ENCODE measurements at regions not wholly inside any gene's neighbourhood (a gene's known extent, or its start where the extent isn't known, plus 50 kb on each side); places are given as distances from the start of the nearest gene placed in this dataset.

- H3K36me3 ChIP-seq (ENCODE audit: control insufficient read depth in 3 of 3, insufficient read depth in 2 of 3, low read depth in 1 of 3, low read length in 3 of 3), result no peaks in the 10 kb centered on the region
- no peak for FAIRE-seq
- 81 to 89% (median 87%) methylated on average over 2 of the region's 2 CpGs for WGBS, 3 donors
These were observed 1764.3 kb downstream of the NCAM2 start for GRCh38 chr21:22762463-22762862.

DNA sequence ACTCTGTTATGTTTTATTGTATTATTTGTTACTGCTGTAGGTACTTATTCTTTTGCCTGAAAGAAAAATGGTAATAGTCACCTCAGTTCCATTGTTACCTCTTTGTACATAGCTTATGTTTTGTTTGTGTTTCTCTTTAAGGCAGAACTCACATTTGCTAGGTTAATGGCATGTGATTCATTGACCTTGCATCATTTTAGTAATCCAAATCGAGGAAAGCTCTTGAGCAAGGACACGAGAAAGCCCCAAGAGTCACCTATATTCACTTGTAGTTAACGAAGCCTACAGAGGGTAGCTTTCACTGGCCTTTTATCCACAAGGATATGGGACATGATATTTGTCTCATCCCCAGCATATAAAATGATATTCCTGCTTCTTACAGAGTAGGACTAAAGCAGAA is 1765.2 kb downstream of the NCAM2 start:
- H3K27ac ChIP-seq (ENCODE audit: low read depth in 1 of 3, low read length in 2 of 3), result no peak overlapping the region
- 49 to 54% (median 53%) methylated on average over 3 of the region's 3 CpGs for WGBS, 3 donors
- H3K9me3 ChIP-seq (ENCODE audit: control insufficient read depth in 2 of 2, insufficient read depth in 1 of 2, low read depth in 1 of 2, low read length in 1 of 2), result peaks cover 0 to 4% of the 10 kb centered on the region in 2 donors
- no peaks in the 10 kb centered on the region for H3K4me1 ChIP-seq (ENCODE audit: control insufficient read depth in 3 of 3, insufficient read depth in 2 of 3, low read depth in 1 of 3, low read length in 2 of 3)
- DNase-seq, result no peak
- no peak overlapping the region for H3K4me3 ChIP-seq (ENCODE audit: low read depth in 1 of 3, low read length in 3 of 3)
- no peaks in the 10 kb centered on the region for H3K27me3 ChIP-seq (ENCODE audit: control insufficient read depth in 3 of 3, insufficient read depth in 3 of 3, low read length in 3 of 3)
- no peaks in the 10 kb centered on the region for H3K36me3 ChIP-seq (ENCODE audit: control insufficient read depth in 3 of 3, insufficient read depth in 2 of 3, low read depth in 1 of 3, low read length in 3 of 3)
- FAIRE-seq, result no peak

More at GRCh38 chr21:22762463-22762862, 1764.3 kb downstream of the NCAM2 start:
- Histone ChIP-seq H3K27me3 (ENCODE audit: control insufficient read depth in 3 of 3, insufficient read depth in 3 of 3, low read length in 3 of 3) (no peaks in the 10 kb centered on the region), H3K4me1 (ENCODE audit: control insufficient read depth in 3 of 3, insufficient read depth in 2 of 3, low read depth in 1 of 3, low read length in 2 of 3) (no peaks in the 10 kb centered on the region), H3K4me3 (ENCODE audit: low read depth in 1 of 3, low read length in 3 of 3) (no peak overlapping the region), H3K27ac (ENCODE audit: low read depth in 1 of 3, low read length in 2 of 3) (no peak overlapping the region), H3K9me3 (ENCODE audit: control insufficient read depth in 2 of 2, insufficient read depth in 1 of 2, low read depth in 1 of 2, low read length in 1 of 2) (peaks cover 0 to 4% of the 10 kb centered on the region in 2 donors)
- DNase-seq, result no peak

DNA sequence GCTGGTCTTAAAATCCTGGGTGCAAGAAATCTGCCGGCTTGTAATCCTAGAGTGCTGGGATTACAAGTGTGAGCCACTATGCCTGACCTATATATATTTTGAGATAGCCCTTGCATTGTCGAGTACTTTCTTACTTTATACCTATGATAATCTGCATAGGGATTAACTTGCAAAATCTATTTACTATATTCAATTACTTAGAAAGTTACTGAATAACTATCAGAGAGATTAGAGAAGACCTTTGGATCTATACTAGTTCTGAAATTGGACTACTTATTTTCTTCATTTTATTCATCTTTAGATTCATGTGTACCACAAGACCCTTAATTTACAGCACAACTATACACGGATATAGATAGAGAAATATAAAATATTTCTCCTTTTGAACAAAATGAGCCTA is 1766.0 kb downstream of the NCAM2 start:
- Histone ChIP-seq H3K9me3 (ENCODE audit: control insufficient read depth in 2 of 2, insufficient read depth in 1 of 2, low read depth in 1 of 2, low read length in 1 of 2) (peaks cover 0 to 4% of the 10 kb centered on the region in 2 donors), H3K27ac (ENCODE audit: low read depth in 1 of 3, low read length in 2 of 3) (no peak overlapping the region), H3K27me3 (ENCODE audit: control insufficient read depth in 3 of 3, insufficient read depth in 3 of 3, low read length in 3 of 3) (no peaks in the 10 kb centered on the region), H3K4me1 (ENCODE audit: control insufficient read depth in 3 of 3, insufficient read depth in 2 of 3, low read depth in 1 of 3, low read length in 2 of 3) (no peaks in the 10 kb centered on the region), H3K4me3 (ENCODE audit: low read depth in 1 of 3, low read length in 3 of 3) (no peak overlapping the region), H3K36me3 (ENCODE audit: control insufficient read depth in 3 of 3, insufficient read depth in 2 of 3, low read depth in 1 of 3, low read length in 3 of 3) (no peaks in the 10 kb centered on the region)
- 12 to 58% (median 35%) methylated on average over 3 of the region's 3 CpGs for WGBS, 3 donors
- DNase-seq (peak; percentile 28 to 47), FAIRE-seq (no peak)

- no peaks in the 10 kb centered on the region for H3K36me3 ChIP-seq (ENCODE audit: control insufficient read depth in 3 of 3, insufficient read depth in 2 of 3, low read depth in 1 of 3, low read length in 3 of 3)
- WGBS, 3 donors, result 82 to 90% (median 83%) methylated on average over 2 of the region's 2 CpGs
These were observed 1793.2 kb downstream of the NCAM2 start for GRCh38 chr21:22791376-22791775.

GRCh38 chr21:22791986-22792560 is 1793.9 kb downstream of the NCAM2 start:
- no peak overlapping the region for H3K4me3 ChIP-seq (ENCODE audit: low read depth in 1 of 3, low read length in 3 of 3)
- no peaks in the 10 kb centered on the region for H3K4me1 ChIP-seq (ENCODE audit: control insufficient read depth in 3 of 3, insufficient read depth in 2 of 3, low read depth in 1 of 3, low read length in 2 of 3)
- no peaks in the 10 kb centered on the region for H3K27me3 ChIP-seq (ENCODE audit: control insufficient read depth in 3 of 3, insufficient read depth in 3 of 3, low read length in 3 of 3)
- 1 to 2% (median 2%) methylated on average over 3 of the region's 3 CpGs for WGBS, 3 donors
- no peaks in the 10 kb centered on the region for H3K36me3 ChIP-seq (ENCODE audit: control insufficient read depth in 3 of 3, insufficient read depth in 2 of 3, low read depth in 1 of 3, low read length in 3 of 3)
- no peak overlapping the region for H3K27ac ChIP-seq (ENCODE audit: low read depth in 1 of 3, low read length in 2 of 3)
- peak; percentile 43 to 61 for DNase-seq
- H3K9me3 ChIP-seq (ENCODE audit: control insufficient read depth in 2 of 2, insufficient read depth in 1 of 2, low read depth in 1 of 2, low read length in 1 of 2), result no peaks in the 10 kb centered on the region
- no peak for FAIRE-seq

More at GRCh38 chr21:22791376-22791775, 1793.2 kb downstream of the NCAM2 start:
- Histone ChIP-seq H3K27me3 (ENCODE audit: control insufficient read depth in 3 of 3, insufficient read depth in 3 of 3, low read length in 3 of 3) (no peaks in the 10 kb centered on the region), H3K4me3 (ENCODE audit: low read depth in 1 of 3, low read length in 3 of 3) (no peak overlapping the region), H3K4me1 (ENCODE audit: control insufficient read depth in 3 of 3, insufficient read depth in 2 of 3, low read depth in 1 of 3, low read length in 2 of 3) (no peaks in the 10 kb centered on the region), H3K9me3 (ENCODE audit: control insufficient read depth in 2 of 2, insufficient read depth in 1 of 2, low read depth in 1 of 2, low read length in 1 of 2) (no peaks in the 10 kb centered on the region), H3K27ac (ENCODE audit: low read depth in 1 of 3, low read length in 2 of 3) (no peak overlapping the region)
- DNase-seq (no peak), FAIRE-seq (no peak)

GRCh38 chr21:22795091-22795490 is 1796.9 kb downstream of the NCAM2 start:
- DNase-seq (no peak), FAIRE-seq (no peak)
- no peaks in the 10 kb centered on the region for H3K27me3 ChIP-seq (ENCODE audit: control insufficient read depth in 3 of 3, insufficient read depth in 3 of 3, low read length in 3 of 3)
- no peaks in the 10 kb centered on the region for H3K9me3 ChIP-seq (ENCODE audit: control insufficient read depth in 2 of 2, insufficient read depth in 1 of 2, low read depth in 1 of 2, low read length in 1 of 2)
- H3K27ac ChIP-seq (ENCODE audit: low read depth in 1 of 3, low read length in 2 of 3), result no peak overlapping the region
- no peaks in the 10 kb centered on the region for H3K36me3 ChIP-seq (ENCODE audit: control insufficient read depth in 3 of 3, insufficient read depth in 2 of 3, low read depth in 1 of 3, low read length in 3 of 3)
- 72 to 81% (median 73%) methylated on average over 2 of the region's 2 CpGs for WGBS, 3 donors
- no peaks in the 10 kb centered on the region for H3K4me1 ChIP-seq (ENCODE audit: control insufficient read depth in 3 of 3, insufficient read depth in 2 of 3, low read depth in 1 of 3, low read length in 2 of 3)
- no peak overlapping the region for H3K4me3 ChIP-seq (ENCODE audit: low read depth in 1 of 3, low read length in 3 of 3)

- WGBS, 3 donors, result 42 to 70% (median 57%) methylated on average over 4 of the region's 4 CpGs
- FAIRE-seq (no peak), DNase-seq (no peak)
- Histone ChIP-seq H3K27ac (ENCODE audit: low read depth in 1 of 3, low read length in 2 of 3) (no peak overlapping the region), H3K9me3 (ENCODE audit: control insufficient read depth in 2 of 2, insufficient read depth in 1 of 2, low read depth in 1 of 2, low read length in 1 of 2) (no peaks in the 10 kb centered on the region), H3K36me3 (ENCODE audit: control insufficient read depth in 3 of 3, insufficient read depth in 2 of 3, low read depth in 1 of 3, low read length in 3 of 3) (no peaks in the 10 kb centered on the region), H3K27me3 (ENCODE audit: control insufficient read depth in 3 of 3, insufficient read depth in 3 of 3, low read length in 3 of 3) (no peaks in the 10 kb centered on the region), H3K4me1 (ENCODE audit: control insufficient read depth in 3 of 3, insufficient read depth in 2 of 3, low read depth in 1 of 3, low read length in 2 of 3) (no peaks in the 10 kb centered on the region), H3K4me3 (ENCODE audit: low read depth in 1 of 3, low read length in 3 of 3) (no peak overlapping the region)
These were observed 1797.4 kb downstream of the NCAM2 start for GRCh38 chr21:22795644-22796043.

DNA sequence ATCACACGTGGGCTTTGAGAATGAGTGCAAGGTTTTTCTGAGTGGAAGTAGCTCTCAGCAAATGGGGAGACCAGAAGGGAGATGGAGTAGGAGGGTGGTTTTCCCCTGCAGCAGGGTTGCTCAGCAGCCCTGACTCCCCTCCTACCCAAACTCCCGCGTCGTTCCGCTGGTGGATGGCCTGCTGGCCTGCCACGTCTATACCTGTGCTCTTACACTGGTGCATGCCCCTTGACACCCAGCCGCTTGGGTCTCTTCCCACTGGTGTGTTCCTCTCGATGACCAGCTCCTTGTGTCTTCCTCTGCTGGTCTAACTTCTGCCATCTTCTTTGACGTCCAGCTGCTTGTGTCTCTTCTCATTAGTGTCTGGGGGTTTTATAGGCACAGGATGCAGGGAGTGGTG is 1797.9 kb downstream of the NCAM2 start:
- no peaks in the 10 kb centered on the region for H3K4me1 ChIP-seq (ENCODE audit: control insufficient read depth in 3 of 3, insufficient read depth in 2 of 3, low read depth in 1 of 3, low read length in 2 of 3)
- no peaks in the 10 kb centered on the region for H3K9me3 ChIP-seq (ENCODE audit: control insufficient read depth in 2 of 2, insufficient read depth in 1 of 2, low read depth in 1 of 2, low read length in 1 of 2)
- DNase-seq (no peak), FAIRE-seq (no peak)
- H3K36me3 ChIP-seq (ENCODE audit: control insufficient read depth in 3 of 3, insufficient read depth in 2 of 3, low read depth in 1 of 3, low read length in 3 of 3), result no peaks in the 10 kb centered on the region
- 86 to 92% (median 90%) methylated on average over 9 of the region's 9 CpGs for WGBS, 3 donors
- H3K27ac ChIP-seq (ENCODE audit: low read depth in 1 of 3, low read length in 2 of 3), result no peak overlapping the region
- H3K4me3 ChIP-seq (ENCODE audit: low read depth in 1 of 3, low read length in 3 of 3), result no peak overlapping the region
- no peaks in the 10 kb centered on the region for H3K27me3 ChIP-seq (ENCODE audit: control insufficient read depth in 3 of 3, insufficient read depth in 3 of 3, low read length in 3 of 3)

- DNase-seq, result no peak
- no peak for FAIRE-seq
- Histone ChIP-seq H3K4me1 (ENCODE audit: control insufficient read depth in 3 of 3, insufficient read depth in 2 of 3, low read depth in 1 of 3, low read length in 2 of 3) (no peaks in the 10 kb centered on the region), H3K27ac (ENCODE audit: low read depth in 1 of 3, low read length in 2 of 3) (no peak overlapping the region), H3K27me3 (ENCODE audit: control insufficient read depth in 3 of 3, insufficient read depth in 3 of 3, low read length in 3 of 3) (no peaks in the 10 kb centered on the region), H3K36me3 (ENCODE audit: control insufficient read depth in 3 of 3, insufficient read depth in 2 of 3, low read depth in 1 of 3, low read length in 3 of 3) (no peaks in the 10 kb centered on the region), H3K4me3 (ENCODE audit: low read depth in 1 of 3, low read length in 3 of 3) (no peak overlapping the region), H3K9me3 (ENCODE audit: control insufficient read depth in 2 of 2, insufficient read depth in 1 of 2, low read depth in 1 of 2, low read length in 1 of 2) (no peaks in the 10 kb centered on the region)
- 61 to 76% (median 66%) methylated on average over 3 of the region's 3 CpGs for WGBS, 3 donors
These were observed 1805.9 kb downstream of the NCAM2 start for GRCh38 chr21:22804151-22804550.

Measured in small intestine (tissue), 7 donors.